DMS153 treated with DMSO at 0.1 percent for 48 hours (cell line): ENCODE measurements at regions not wholly inside any gene's neighbourhood (a gene's known extent, or its start where the extent isn't known, plus 50 kb on each side); places are given as distances from the start of the nearest gene placed in this dataset.
"Not testable (repeated sequence)": the region's sequence is repeated elsewhere in the genome, so short reads cannot be mapped to it uniquely, and the experiment has no call there.

Source experiments
- DNase-seq: peaks from one replicate; lab custom pipeline; 2025; ENCODE audit not compliant: unreplicated experiment; lab: John Stamatoyannopoulos, UW

DNA sequence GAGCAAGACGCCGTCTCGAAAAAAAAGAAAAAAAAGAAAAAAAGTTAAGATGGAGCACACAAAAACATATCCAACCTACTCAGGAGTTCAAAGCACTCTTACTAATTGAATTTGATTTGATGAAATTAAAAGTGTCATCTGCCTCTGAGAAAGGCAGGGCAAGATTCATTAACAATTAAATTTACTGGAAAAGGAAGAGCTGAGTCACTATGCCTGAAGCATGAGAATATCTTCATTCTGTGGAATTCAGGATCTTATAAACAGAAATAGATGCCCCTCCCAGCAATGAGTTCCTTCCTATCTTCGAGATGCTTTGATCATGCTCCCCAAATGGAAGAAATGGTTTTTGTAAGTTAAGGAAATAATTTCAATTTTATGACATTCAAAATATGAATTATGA lies 61.0 kb upstream of the ST3GAL6 start:
- no peak for DNase-seq

- DNase-seq: no peak
Observed at GRCh38 chr3:98705212-98705611, 57.9 kb upstream of the ST3GAL6 start.

DNA sequence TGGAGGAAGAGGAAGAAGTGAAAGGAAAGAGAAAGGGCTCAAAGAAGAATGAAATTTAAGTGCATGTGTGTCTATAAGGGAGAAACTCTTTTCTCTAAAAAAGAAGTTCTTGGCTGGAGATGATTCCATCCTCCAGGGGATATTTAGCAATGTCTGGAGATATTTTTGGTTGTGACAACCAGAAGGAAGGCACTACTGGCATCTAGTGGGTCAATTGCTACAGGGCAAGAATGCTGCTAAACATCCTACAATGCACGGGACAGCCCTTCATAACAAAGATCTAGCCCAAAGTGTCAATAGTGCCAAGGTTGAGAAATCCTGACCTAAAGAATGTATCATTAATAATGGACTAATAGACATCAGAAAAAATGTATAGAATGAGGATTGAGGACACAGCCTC lies 57.4 kb upstream of the ST3GAL6 start:
- DNase-seq: no peak

DNA sequence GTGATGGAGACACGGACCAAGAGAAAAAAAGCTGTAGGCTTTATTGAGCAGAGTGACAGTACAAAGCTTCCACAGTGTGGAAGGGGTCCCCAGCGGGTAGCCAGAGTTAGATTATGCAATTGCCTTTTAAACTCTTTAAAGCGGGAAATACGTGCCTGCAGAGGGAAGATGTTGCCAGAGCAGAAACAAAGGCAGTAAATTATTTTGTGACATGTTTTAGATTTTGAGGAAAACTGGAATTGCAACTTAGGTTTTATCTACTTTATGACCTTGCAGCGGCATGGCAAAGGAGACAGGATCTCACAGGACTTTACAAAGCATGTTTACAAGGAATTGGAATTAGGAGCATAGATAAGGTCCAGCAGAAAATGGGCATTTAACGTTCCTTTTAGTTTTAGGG lies 54.5 kb upstream of the ST3GAL6 start:
- not testable (repeated sequence) for DNase-seq

DNA sequence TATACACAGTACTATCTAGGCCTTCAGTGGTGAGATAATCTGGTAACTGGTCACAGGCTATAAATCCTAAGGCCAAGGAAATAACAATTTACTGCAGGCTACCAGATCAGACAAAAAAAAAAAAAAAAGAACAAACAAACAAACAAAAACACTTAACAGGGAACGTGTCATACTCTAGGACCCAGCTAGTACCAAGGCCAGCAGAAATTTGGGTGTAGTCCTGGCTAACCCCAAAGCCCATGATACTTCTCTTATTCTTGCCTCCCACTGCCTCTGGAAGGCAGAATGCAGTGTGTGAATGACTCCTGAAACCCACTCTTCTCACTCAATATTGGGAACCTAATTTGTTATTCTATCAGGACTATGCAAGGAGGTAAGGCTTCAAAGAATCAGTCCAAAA lies 53.7 kb upstream of the ST3GAL6 start:
- no peak for DNase-seq

- no peak for DNase-seq
Observed at GRCh38 chr3:98710067-98710659, 53.0 kb upstream of the ST3GAL6 start.

DNA sequence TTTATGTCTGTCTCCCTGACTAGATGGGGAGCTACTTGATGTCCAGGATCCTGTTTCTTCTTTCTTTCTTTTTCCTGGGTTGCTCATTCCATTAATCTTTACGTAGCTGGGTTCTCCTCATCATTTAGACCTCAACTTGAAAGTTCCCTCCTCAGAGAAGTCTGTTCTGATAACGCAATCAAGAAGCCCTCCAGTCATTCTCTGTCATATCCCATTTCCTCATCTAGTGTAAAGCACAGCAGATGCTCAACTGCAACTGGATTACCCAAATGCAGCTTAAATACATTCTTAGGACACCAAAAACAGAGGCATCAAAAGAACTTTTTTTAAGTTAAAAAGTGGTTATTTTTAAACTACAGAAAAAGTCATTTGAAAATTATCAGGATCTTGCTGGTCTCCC lies 51.7 kb upstream of the ST3GAL6 start:
- no peak for DNase-seq

DNA sequence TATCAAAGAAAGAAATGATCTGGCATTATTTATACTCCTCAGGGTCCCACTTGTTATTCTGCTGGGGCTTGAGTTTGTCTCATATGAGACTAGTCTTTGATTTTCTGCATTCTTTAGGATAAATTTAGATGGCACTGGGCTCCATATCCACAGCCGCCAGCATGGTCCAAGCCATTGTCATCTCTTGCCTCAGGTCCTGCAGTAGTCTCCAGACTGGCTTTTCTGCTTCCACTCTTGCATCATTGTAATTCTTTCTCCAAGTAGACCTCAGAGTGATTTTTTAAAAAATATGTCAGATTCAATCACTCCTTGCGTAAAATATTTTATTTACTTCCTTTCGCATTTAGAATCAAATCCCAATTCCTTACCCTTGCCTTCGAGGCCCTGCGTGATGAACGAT lies 50.4 kb upstream of the ST3GAL6 start:
- no peak for DNase-seq

- not testable (repeated sequence) for DNase-seq
Observed at GRCh38 chr3:98713332-98713731, 49.8 kb upstream of the ST3GAL6 start.
